Ovary (tissue), 7 donors: ENCODE measurements at regions not wholly inside any gene's neighbourhood (a gene's known extent, or its start where the extent isn't known, plus 50 kb on each side); places are given as distances from the start of the nearest gene placed in this dataset.

Source experiments
- DNase-seq, 5 donors: peaks; one replicate each; pipeline ENCODE4 v3.0.0-alpha.2; 2019 to 2020
- H3K27ac ChIP-seq, 2 donors: fragments of 200-600 bp; one replicate each; pipeline versions ENCODE4 v1.5.1 to v1.8.0; 2019 to 2022
- H3K27me3 ChIP-seq: fragments of 200-600 bp; one replicate; pipeline ENCODE4 v1.8.0; 2022
- H3K36me3 ChIP-seq: fragments of 200-600 bp; sonication (generic); one replicate; pipeline ENCODE4 v1.5.1; 2019
- H3K4me1 ChIP-seq: one replicate; pipeline ENCODE4 v1.8.1; 2013; ENCODE audit warnings: mild to moderate bottlenecking, moderate library complexity; ENCODE audit not compliant: insufficient read depth
- H3K4me3 ChIP-seq: fragments of 200-600 bp; sonication (generic); one replicate; pipeline ENCODE4 v1.5.1; 2017
- H3K9me3 ChIP-seq, 2 donors: fragments of 200-600 bp in 1 of 2; sonication (generic) in 1 of 2; one replicate each; pipeline versions ENCODE4 v1.5.1 to v1.8.1; 2013 to 2019; ENCODE audit warnings: mild to moderate bottlenecking in 1 of 2, moderate library complexity in 1 of 2
- EP300 ChIP-seq: sonication (generic); formaldehyde crosslinking; IDR thresholded peaks from one replicate; pipeline ENCODE4 v1.6.1; 2017; ENCODE audit warnings: antibody characterized with exemption
- POLR2A ChIP-seq: fragments of 450-650 bp; IDR thresholded peaks from one replicate; pipeline ENCODE4 v1.6.1; 2017; ENCODE audit warnings: antibody characterized with exemption, mild to moderate bottlenecking, moderate library complexity
- WGBS, 3 donors: extraction: QIAGEN DNeasy Blood & Tissue Kit in 1 of 3; methylation state at CpG; one replicate each; pipeline versions ENCODE4 v1.1.5 to v1.1.7; 2013 to 2017; 5-methylcytosine and 5-hydroxymethylcytosine counted together
- intact Hi-C, 4 donors: fragments of 100-400 bp; cut with DNase I; formaldehyde crosslinking; loops; one replicate each; pipeline versions ENCODE4 v1.11.0 to v1.15.1; 2022 to 2023
- TF ChIP-seq, protein P1 (sequence below), 3 donors: fragments of 450-650 bp in 2 of 3; fragments of 200-600 bp in 1 of 3; IDR thresholded peaks; one replicate each; pipeline versions ENCODE4 v1.5.1 to v1.8.0; 2016 to 2022; ENCODE audit warnings: antibody characterized with exemption in 3 of 3, mild to moderate bottlenecking in 1 of 3
- donor health status: DM: no; HTN: no; CAD: no; lungs with moderate emphysema.
- donor health status: DM: no; HTN: no; CAD: no.
- donor health status: Bipolar disorder and iron deficiency.
- donor health status: DM: no; HTN: no; CAD: no.
- donor health status: DM: yes; HTN: yes; CAD: no.

DNA sequence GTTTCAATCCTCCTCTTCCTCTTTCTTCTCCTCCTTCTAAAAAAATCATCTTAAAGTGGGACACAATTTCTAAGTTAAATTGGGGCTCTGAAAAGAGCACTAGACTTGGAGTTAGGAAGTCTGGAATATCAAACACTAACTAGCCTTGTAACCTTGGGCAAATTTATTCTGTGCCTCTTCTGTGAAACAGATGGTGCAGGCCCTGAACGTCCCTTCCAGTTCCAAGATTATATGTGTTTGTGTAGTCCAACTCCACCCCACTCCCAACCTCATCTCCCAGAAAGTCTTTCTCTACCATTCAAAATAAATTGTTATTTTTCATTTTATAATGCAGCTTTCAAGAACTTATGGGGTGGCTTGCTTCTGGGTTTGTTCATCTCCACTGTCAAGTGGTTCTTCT, 630.0 kb downstream of the LMO4 start:
- DNase-seq: no peak
- Histone ChIP-seq H3K36me3 (no peaks in the 10 kb centered on the region), H3K4me3 (no peak overlapping the region), H3K27ac (no peak overlapping the region), H3K9me3 (no peaks in the 10 kb centered on the region), H3K4me1 (no peaks in the 10 kb centered on the region), H3K27me3 (no peaks in the 10 kb centered on the region)
- WGBS, 3 donors: 54 to 64% (median 55%) methylated on average over 1 of the region's 1 CpG
- TF ChIP-seq POLR2A (no peak), EP300 (no peak)
- TF ChIP-seq, protein P1, sequence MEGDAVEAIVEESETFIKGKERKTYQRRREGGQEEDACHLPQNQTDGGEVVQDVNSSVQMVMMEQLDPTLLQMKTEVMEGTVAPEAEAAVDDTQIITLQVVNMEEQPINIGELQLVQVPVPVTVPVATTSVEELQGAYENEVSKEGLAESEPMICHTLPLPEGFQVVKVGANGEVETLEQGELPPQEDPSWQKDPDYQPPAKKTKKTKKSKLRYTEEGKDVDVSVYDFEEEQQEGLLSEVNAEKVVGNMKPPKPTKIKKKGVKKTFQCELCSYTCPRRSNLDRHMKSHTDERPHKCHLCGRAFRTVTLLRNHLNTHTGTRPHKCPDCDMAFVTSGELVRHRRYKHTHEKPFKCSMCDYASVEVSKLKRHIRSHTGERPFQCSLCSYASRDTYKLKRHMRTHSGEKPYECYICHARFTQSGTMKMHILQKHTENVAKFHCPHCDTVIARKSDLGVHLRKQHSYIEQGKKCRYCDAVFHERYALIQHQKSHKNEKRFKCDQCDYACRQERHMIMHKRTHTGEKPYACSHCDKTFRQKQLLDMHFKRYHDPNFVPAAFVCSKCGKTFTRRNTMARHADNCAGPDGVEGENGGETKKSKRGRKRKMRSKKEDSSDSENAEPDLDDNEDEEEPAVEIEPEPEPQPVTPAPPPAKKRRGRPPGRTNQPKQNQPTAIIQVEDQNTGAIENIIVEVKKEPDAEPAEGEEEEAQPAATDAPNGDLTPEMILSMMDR (IDR thresholded peaks at IDR 0.05): no peak
- intact Hi-C loops: no loop called here

DNA sequence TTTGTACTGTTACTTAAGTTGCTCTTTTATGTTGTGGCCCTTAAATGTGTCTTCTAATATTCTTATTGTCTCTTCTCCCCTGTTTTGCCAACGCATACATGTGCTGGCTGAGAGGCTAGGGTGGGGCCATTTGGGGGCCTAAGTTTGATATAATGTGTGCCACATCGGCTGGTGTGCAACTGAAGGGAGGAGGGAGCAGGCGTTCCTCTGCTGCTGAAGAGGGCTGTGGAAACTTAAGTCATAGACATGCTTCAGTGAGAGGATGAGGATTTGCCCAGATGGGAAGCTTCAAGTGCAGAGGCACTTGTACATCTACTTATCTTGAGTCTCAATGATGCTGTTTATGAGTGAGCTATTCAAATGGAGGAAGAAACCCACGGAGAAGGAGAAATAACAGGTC, 630.6 kb downstream of the LMO4 start:
- Histone ChIP-seq H3K4me1 (no peaks in the 10 kb centered on the region), H3K36me3 (no peaks in the 10 kb centered on the region), H3K9me3 (no peaks in the 10 kb centered on the region), H3K4me3 (no peak overlapping the region), H3K27me3 (no peaks in the 10 kb centered on the region), H3K27ac (no peak overlapping the region)
- intact Hi-C loops: no loop called here
- WGBS, 3 donors: 83 to 85% (median 85%) methylated on average over 4 of the region's 4 CpGs
- TF ChIP-seq, protein P1 (IDR thresholded peaks at IDR 0.05): no peak
- TF ChIP-seq POLR2A: no peak
- TF ChIP-seq EP300: no peak
- DNase-seq: no peak

DNA sequence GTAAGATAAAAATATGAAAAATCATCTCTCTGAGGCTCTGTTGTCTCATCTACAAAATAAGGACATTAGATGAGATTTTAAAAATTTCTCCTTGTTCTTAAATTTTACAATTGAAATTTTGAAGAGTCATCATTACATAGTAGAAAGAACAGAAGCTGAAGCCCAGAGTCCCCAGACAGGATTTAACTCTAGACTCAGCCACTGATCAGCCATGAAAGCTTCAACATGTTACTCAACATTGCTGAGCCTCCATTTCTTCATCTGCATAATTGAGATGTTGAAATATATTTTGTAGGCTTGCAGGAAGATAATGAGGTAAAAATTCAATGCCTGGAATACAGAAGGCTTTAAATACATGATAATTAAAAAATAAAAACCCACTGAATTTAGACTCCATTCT, 633.3 kb downstream of the LMO4 start:
- no peaks in the 10 kb centered on the region for H3K4me1 ChIP-seq
- no peaks in the 10 kb centered on the region for H3K9me3 ChIP-seq
- no peaks in the 10 kb centered on the region for H3K36me3 ChIP-seq
- H3K27me3 ChIP-seq: no peaks in the 10 kb centered on the region
- DNase-seq: no peak
- TF ChIP-seq EP300 (no peak), POLR2A (no peak)
- TF ChIP-seq, protein P1 (IDR thresholded peaks at IDR 0.05): no peak
- H3K4me3 ChIP-seq: no peak overlapping the region
- H3K27ac ChIP-seq: no peak overlapping the region
- intact Hi-C loops: no loop called here

DNA sequence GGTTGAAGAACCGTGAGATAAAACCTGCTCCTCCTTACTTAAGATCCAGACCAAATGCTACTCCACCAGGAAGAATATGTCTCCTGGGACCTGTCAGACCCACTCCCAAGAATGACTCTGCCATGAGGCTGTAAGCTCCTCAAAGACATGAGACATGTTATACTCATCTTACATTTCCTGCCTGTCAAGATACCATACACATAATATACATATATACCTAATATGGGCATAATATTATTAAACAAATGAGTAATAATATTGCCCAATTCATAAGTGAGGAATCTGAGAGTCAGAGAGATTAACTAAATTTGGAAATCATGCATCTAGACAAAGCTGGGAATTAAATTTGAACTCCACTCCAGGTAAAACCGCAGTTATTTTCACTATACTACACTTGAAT, 634.9 kb downstream of the LMO4 start:
- no peaks in the 10 kb centered on the region for H3K9me3 ChIP-seq
- intact Hi-C loops: no loop called here
- H3K4me3 ChIP-seq: no peak overlapping the region
- 49 to 71% (median 65%) methylated on average over 2 of the region's 2 CpGs for WGBS, 3 donors
- H3K4me1 ChIP-seq: peaks cover 2% of the 10 kb centered on the region
- TF ChIP-seq EP300 (no peak), POLR2A (no peak)
- TF ChIP-seq, protein P1 (IDR thresholded peaks at IDR 0.05): no peak
- H3K27ac ChIP-seq: no peak overlapping the region
- no peaks in the 10 kb centered on the region for H3K36me3 ChIP-seq
- no peak for DNase-seq
- H3K27me3 ChIP-seq: no peaks in the 10 kb centered on the region

DNA sequence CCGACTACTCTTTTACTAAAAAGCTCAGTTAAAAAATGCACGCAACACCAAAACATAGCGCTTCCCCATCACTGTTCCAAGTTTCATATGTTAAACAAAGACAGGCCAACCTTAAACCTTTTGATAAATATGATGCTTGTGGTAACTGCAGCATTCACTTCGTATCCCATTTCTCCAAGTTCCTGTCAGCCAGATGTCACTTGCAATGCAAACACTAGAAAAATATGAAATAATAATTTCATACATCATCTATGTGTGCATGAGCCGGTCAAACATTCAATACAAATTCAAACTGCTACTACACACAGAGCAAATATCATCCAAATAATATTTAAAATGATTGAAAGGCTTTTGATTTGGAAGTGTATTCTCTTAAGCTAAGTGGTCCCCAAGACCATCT, 636.5 kb downstream of the LMO4 start:
- H3K4me3 ChIP-seq: no peak overlapping the region
- H3K9me3 ChIP-seq: no peaks in the 10 kb centered on the region
- no peaks in the 10 kb centered on the region for H3K27me3 ChIP-seq
- 46 to 69% (median 67%) methylated on average over 5 of the region's 5 CpGs for WGBS, 3 donors
- intact Hi-C loops: no loop called here
- H3K4me1 ChIP-seq: peaks cover 4% of the 10 kb centered on the region
- no peak overlapping the region for H3K27ac ChIP-seq
- no peak for DNase-seq
- no peaks in the 10 kb centered on the region for H3K36me3 ChIP-seq
- TF ChIP-seq, protein P1 (IDR thresholded peaks at IDR 0.05): no peak
- TF ChIP-seq EP300: no peak
- no peak for TF ChIP-seq POLR2A
